ENCODE measurements at regions not wholly inside any gene's neighbourhood (a gene's known extent, or its start where the extent isn't known, plus 50 kb on each side); places are given as distances from the start of the nearest gene placed in this dataset.

DNA sequence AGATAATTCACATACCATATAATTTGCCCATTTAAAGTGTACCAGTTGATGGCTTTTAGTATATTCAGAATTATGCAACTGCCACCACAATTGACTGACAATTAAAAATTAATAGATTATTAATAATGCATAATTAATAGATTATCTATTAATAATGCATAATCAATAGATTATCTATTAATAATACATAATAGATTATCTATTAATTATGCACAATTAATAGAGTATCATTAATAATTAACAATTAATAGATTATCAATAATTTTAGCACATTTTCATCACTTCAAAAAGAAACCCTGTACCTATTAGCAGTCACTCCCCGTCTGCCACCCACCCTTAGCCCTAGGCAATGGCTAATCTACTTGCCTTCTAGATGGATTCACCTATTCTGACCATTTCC is 108.6 kb upstream of the NR3C2 start:
- WGBS (ENCODE audit: insufficient coverage): 100% methylated on average over 1 of the region's 1 CpG
- DNase-seq (no peak), ATAC-seq (ENCODE audit: low read depth) (no peak)
- Histone ChIP-seq H3K79me2 (ENCODE audit: control insufficient read depth, insufficient read depth, low read length) (no peaks in the 10 kb centered on the region), H3K9ac (ENCODE audit: low read length) (no peak overlapping the region), H3K4me3 (ENCODE audit: control extremely low read depth in 1 of 5, extremely low read depth in 1 of 5, insufficient read depth in 1 of 5, low read depth in 2 of 5, low read length in 4 of 5) (no peak overlapping the region), H3K4me1 (ENCODE audit: control insufficient read depth in 2 of 2, insufficient read depth in 2 of 2, low read length in 2 of 2) (no peaks in the 10 kb centered on the region), H3K27ac (ENCODE audit: low read length in 2 of 2) (no peak overlapping the region), H4K20me1 (ENCODE audit: control insufficient read depth, insufficient read depth, low read length, poor library complexity, severe bottlenecking) (no peaks in the 10 kb centered on the region), H3K36me3 (replicated peaks in 1 of 2; ENCODE audit: control extremely low read depth in 1 of 2, control insufficient read depth in 1 of 2, extremely low read depth in 1 of 2, insufficient read depth in 2 of 2, low read length in 1 of 2) (no peaks in the 10 kb centered on the region), H2AFZ (ENCODE audit: insufficient read depth, low read depth, low read length, poor library complexity, severe bottlenecking) (no peak overlapping the region), H3K9me3 (ENCODE audit: control extremely low read depth in 1 of 3, control insufficient read depth in 2 of 3, insufficient read depth in 1 of 3, low read length in 2 of 3) (no peaks in the 10 kb centered on the region), H3K27me3 (replicated peaks in 1 of 4; ENCODE audit: control extremely low read depth in 1 of 4, control insufficient read depth in 3 of 4, insufficient read depth in 4 of 4, low read length in 3 of 4) (no peaks in the 10 kb centered on the region), H3K4me2 (replicated peaks; ENCODE audit: low read depth, low read length, poor library complexity, severe bottlenecking) (no peak overlapping the region)
- ChIA-PET POLR2A (no interaction called here), CTCF (no interaction called here)
- no peaks in the 10 kb centered on the region for H3K9me3 Mint-ChIP-seq (ENCODE audit: insufficient read depth)
- TF ChIP-seq, protein P1, sequence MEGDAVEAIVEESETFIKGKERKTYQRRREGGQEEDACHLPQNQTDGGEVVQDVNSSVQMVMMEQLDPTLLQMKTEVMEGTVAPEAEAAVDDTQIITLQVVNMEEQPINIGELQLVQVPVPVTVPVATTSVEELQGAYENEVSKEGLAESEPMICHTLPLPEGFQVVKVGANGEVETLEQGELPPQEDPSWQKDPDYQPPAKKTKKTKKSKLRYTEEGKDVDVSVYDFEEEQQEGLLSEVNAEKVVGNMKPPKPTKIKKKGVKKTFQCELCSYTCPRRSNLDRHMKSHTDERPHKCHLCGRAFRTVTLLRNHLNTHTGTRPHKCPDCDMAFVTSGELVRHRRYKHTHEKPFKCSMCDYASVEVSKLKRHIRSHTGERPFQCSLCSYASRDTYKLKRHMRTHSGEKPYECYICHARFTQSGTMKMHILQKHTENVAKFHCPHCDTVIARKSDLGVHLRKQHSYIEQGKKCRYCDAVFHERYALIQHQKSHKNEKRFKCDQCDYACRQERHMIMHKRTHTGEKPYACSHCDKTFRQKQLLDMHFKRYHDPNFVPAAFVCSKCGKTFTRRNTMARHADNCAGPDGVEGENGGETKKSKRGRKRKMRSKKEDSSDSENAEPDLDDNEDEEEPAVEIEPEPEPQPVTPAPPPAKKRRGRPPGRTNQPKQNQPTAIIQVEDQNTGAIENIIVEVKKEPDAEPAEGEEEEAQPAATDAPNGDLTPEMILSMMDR (IDR thresholded peaks at IDR 0.05): no peak
- no peak for TF ChIP-seq EZH2 (IDR thresholded peaks at IDR 0.05; ENCODE audit: borderline replicate concordance, insufficient read depth, low read depth, low read length, poor library complexity, severe bottlenecking)
- H3K27me3 Mint-ChIP-seq: no peaks in the 10 kb centered on the region
- H3K27ac Mint-ChIP-seq: no peak overlapping the region
- no peaks in the 10 kb centered on the region for H3K4me1 Mint-ChIP-seq
- no peak overlapping the region for H3K4me3 Mint-ChIP-seq
- intact Hi-C loops (cut with micrococcal nuclease): no loop called here

DNA sequence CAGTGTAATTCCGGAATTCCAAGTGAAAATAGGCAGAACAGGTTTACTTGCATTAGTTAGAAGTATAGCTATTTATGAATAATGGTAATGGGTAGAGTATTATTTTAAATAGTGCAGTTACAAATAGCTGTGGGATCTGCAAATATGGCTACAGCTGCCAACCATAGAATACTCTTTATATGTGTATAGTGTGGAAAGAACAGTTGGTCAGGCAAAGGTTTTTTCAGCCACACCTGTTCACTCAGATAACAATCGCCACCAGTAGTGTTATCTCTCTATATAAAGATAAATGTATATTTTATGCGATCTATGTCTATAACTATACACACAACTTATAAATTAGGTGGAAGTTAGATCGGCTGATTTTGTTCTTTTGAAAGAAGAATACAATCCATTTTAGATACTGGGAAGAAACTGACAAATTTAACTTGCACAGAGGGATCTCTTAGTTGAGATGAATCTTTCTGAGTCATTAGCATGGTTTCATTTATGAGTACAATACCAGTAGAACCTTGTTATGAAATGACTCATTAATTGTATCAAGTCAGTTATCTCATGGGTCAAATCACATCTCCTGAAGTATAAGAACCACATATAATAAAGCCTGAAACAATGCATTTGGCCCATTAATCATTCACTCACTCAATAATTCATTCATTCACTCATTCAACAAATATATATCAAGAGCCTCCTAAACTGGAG is 100.9 kb upstream of the NR3C2 start:
- Histone ChIP-seq H2AFZ (ENCODE audit: insufficient read depth, low read depth, low read length, poor library complexity, severe bottlenecking) (no peak overlapping the region), H3K9me3 (ENCODE audit: control extremely low read depth in 1 of 3, control insufficient read depth in 2 of 3, insufficient read depth in 1 of 3, low read length in 2 of 3) (no peaks in the 10 kb centered on the region), H3K4me1 (ENCODE audit: control insufficient read depth in 2 of 2, insufficient read depth in 2 of 2, low read length in 2 of 2) (no peaks in the 10 kb centered on the region), H3K27me3 (replicated peaks in 1 of 4; ENCODE audit: control extremely low read depth in 1 of 4, control insufficient read depth in 3 of 4, insufficient read depth in 4 of 4, low read length in 3 of 4) (no peaks in the 10 kb centered on the region), H4K20me1 (ENCODE audit: control insufficient read depth, insufficient read depth, low read length, poor library complexity, severe bottlenecking) (no peaks in the 10 kb centered on the region), H3K36me3 (replicated peaks in 1 of 2; ENCODE audit: control extremely low read depth in 1 of 2, control insufficient read depth in 1 of 2, extremely low read depth in 1 of 2, insufficient read depth in 2 of 2, low read length in 1 of 2) (no peaks in the 10 kb centered on the region), H3K27ac (ENCODE audit: low read length in 2 of 2) (no peak overlapping the region), H3K4me3 (ENCODE audit: control extremely low read depth in 1 of 5, extremely low read depth in 1 of 5, insufficient read depth in 1 of 5, low read depth in 2 of 5, low read length in 4 of 5) (no peak overlapping the region), H3K79me2 (ENCODE audit: control insufficient read depth, insufficient read depth, low read length) (no peaks in the 10 kb centered on the region), H3K9ac (ENCODE audit: low read length) (no peak overlapping the region), H3K4me2 (replicated peaks; ENCODE audit: low read depth, low read length, poor library complexity, severe bottlenecking) (no peak overlapping the region)
- no CpG with 5 or more reads among the region's 4 CpGs for WGBS (ENCODE audit: insufficient coverage)
- no peak for DNase-seq
- CTCF ChIA-PET: no interaction called here
- TF ChIP-seq, protein P1 (IDR thresholded peaks at IDR 0.05): no peak
- no peak for TF ChIP-seq EZH2 (IDR thresholded peaks at IDR 0.05; ENCODE audit: borderline replicate concordance, insufficient read depth, low read depth, low read length, poor library complexity, severe bottlenecking)
- POLR2A ChIA-PET: no interaction called here
- no peaks in the 10 kb centered on the region for H3K27me3 Mint-ChIP-seq
- H3K9me3 Mint-ChIP-seq (ENCODE audit: insufficient read depth): no peaks in the 10 kb centered on the region
- no peak overlapping the region for H3K4me3 Mint-ChIP-seq
- intact Hi-C loops (cut with micrococcal nuclease): no loop called here
- no peak overlapping the region for H3K27ac Mint-ChIP-seq
- no peak for ATAC-seq (ENCODE audit: low read depth)
- H3K4me1 Mint-ChIP-seq: no peaks in the 10 kb centered on the region

Data from B cell (primary cell).